Prostate gland (tissue), 2 donors: ENCODE measurements at regions not wholly inside any gene's neighbourhood (a gene's known extent, or its start where the extent isn't known, plus 50 kb on each side); places are given as distances from the start of the nearest gene placed in this dataset.

Source experiments
- CTCF ChIP-seq, 4 experiments: fragments of 200-600 bp in 2 of 4; fragments of 450-650 bp in 2 of 4; sonication (generic) in 2 of 4; IDR thresholded peaks; 1 replicate in 3 of 4; 2 replicates in 1 of 4; pipeline ENCODE4 v1.5.1; 2016 to 2019; ENCODE audit warnings: antibody characterized with exemption in 4 of 4, mild to moderate bottlenecking in 2 of 4, moderate library complexity in 2 of 4
- POLR2A ChIP-seq: fragments of 450-650 bp; IDR thresholded peaks from one replicate; pipeline ENCODE4 v1.6.1; 2016; ENCODE audit warnings: antibody characterized with exemption, mild to moderate bottlenecking
- POLR2AphosphoS5 ChIP-seq: sonication (generic); formaldehyde crosslinking; IDR thresholded peaks from one replicate; pipeline ENCODE4 v1.6.1; 2017; ENCODE audit warnings: antibody characterized with exemption

DNA sequence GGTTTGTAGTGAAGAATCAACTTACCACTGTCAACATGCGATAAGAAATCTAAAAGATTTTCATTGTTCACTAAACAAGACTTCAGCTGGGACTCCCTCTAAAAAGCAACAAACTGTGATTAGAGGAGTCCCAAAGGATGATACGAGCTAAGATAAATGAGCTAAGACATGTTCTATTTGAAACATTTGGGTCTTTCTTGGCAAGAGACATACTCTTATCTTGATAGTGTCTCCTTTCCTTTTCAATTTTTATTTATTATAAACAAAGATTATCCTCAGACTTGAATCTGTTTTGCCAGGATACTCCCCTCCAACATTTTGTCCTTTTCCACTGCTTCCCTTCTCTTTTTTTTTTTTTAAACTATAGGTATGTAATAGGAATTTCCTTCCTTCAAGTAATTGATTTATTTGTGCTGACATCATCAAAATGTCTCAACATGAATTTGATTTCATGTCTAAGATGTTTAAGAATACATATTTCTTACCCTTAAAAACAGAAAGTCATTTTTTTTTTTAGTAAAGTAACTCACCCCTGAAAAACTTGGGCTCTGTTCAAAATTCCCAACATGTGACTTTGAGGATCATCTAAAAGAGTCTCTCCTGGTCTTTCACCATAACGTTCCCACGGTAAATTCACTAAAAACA, 158.4 kb upstream of the NRP1 start:
- TF ChIP-seq CTCF (IDR thresholded peaks at IDR 0.05) = no peak
- TF ChIP-seq POLR2AphosphoS5 = no peak
- TF ChIP-seq POLR2A = no peak
